ENCODE measurements at regions not wholly inside any gene's neighbourhood (a gene's known extent, or its start where the extent isn't known, plus 50 kb on each side); places are given as distances from the start of the nearest gene placed in this dataset.

- TF ChIP-seq, protein P1, sequence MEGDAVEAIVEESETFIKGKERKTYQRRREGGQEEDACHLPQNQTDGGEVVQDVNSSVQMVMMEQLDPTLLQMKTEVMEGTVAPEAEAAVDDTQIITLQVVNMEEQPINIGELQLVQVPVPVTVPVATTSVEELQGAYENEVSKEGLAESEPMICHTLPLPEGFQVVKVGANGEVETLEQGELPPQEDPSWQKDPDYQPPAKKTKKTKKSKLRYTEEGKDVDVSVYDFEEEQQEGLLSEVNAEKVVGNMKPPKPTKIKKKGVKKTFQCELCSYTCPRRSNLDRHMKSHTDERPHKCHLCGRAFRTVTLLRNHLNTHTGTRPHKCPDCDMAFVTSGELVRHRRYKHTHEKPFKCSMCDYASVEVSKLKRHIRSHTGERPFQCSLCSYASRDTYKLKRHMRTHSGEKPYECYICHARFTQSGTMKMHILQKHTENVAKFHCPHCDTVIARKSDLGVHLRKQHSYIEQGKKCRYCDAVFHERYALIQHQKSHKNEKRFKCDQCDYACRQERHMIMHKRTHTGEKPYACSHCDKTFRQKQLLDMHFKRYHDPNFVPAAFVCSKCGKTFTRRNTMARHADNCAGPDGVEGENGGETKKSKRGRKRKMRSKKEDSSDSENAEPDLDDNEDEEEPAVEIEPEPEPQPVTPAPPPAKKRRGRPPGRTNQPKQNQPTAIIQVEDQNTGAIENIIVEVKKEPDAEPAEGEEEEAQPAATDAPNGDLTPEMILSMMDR (IDR thresholded peaks at IDR 0.05) = no peak
- no peak for TF ChIP-seq CREM (CRISPR knock-in tag; IDR thresholded peaks at IDR 0.05)
- no peak for TF ChIP-seq HMGXB4 (CRISPR knock-in tag; IDR thresholded peaks at IDR 0.05)
- no peak for TF ChIP-seq FOXJ3 (CRISPR knock-in tag; IDR thresholded peaks at IDR 0.05; ENCODE audit: borderline replicate concordance)
These were observed 347.3 kb downstream of the DHX35 start for GRCh38 chr20:39309458-39309857.

All from WTC11 (cell line).